Keratinocyte (primary cell): ENCODE measurements at regions not wholly inside any gene's neighbourhood (a gene's known extent, or its start where the extent isn't known, plus 50 kb on each side); places are given as distances from the start of the nearest gene placed in this dataset.

ENCODE experiments used
- EZH2 ChIP-seq: IDR thresholded peaks from one replicate; pipeline ENCODE4 v1.6.1; 2012; ENCODE audit warnings: inconsistent platforms, mild to moderate bottlenecking, low read length, moderate library complexity
- TF ChIP-seq, protein P1 (sequence below), 3 experiments: IDR thresholded peaks in 1 of 3; conservative IDR thresholded peaks in 1 of 3; optimal IDR thresholded peaks in 1 of 3; 2 replicates in 2 of 3; 3 replicates in 1 of 3; pipeline versions ENCODE3 to v1.5.1; 2011; ENCODE audit warnings: low read length in 3 of 3, mild to moderate bottlenecking in 3 of 3, moderate library complexity in 2 of 3, control low read depth in 1 of 3, inconsistent platforms in 1 of 3; ENCODE audit not compliant: insufficient read depth in 2 of 3; ENCODE audit errors: extremely low read depth in 1 of 3

DNA sequence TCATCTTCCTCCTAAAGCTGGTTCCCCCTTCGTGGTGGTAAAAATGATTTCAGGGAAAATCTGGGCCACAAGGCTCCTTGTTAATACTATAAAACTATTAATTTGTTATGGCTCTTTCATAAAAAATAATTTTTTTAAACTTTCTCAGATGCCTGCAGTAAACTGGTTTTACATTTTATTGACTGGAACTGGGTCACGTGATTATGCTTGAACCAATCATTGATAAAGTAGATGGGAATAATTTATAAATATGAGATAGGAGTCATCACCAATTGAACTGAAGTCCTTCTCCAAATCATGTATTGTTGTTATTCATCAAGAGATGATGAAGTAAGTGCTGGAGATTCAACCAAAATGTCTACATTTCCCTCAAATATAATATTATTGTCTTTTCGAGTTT lies 138.4 kb downstream of the SLC17A6 start:
- TF ChIP-seq, protein P1, sequence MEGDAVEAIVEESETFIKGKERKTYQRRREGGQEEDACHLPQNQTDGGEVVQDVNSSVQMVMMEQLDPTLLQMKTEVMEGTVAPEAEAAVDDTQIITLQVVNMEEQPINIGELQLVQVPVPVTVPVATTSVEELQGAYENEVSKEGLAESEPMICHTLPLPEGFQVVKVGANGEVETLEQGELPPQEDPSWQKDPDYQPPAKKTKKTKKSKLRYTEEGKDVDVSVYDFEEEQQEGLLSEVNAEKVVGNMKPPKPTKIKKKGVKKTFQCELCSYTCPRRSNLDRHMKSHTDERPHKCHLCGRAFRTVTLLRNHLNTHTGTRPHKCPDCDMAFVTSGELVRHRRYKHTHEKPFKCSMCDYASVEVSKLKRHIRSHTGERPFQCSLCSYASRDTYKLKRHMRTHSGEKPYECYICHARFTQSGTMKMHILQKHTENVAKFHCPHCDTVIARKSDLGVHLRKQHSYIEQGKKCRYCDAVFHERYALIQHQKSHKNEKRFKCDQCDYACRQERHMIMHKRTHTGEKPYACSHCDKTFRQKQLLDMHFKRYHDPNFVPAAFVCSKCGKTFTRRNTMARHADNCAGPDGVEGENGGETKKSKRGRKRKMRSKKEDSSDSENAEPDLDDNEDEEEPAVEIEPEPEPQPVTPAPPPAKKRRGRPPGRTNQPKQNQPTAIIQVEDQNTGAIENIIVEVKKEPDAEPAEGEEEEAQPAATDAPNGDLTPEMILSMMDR (optimal IDR thresholded peaks at IDR 0.05 in 1 of 3, IDR thresholded peaks at IDR 0.05 in 1 of 3, conservative IDR thresholded peaks at IDR 0.05 in 1 of 3; ENCODE audit: extremely low read depth in 1 of 3, insufficient read depth in 2 of 3, low read length in 3 of 3): no peak
- no peak for TF ChIP-seq EZH2
